Fibroblast of the aortic adventitia (primary cell): ENCODE measurements at regions not wholly inside any gene's neighbourhood (a gene's known extent, or its start where the extent isn't known, plus 50 kb on each side); places are given as distances from the start of the nearest gene placed in this dataset.

ENCODE experiments used
- DNase-seq: peaks from one replicate; pipeline ENCODE4 v3.0.0-alpha.2; 2010; ENCODE audit warnings: low read depth
- H3K4me3 ChIP-seq: 2 replicates; pipeline ENCODE4 v1.5.1; 2011; ENCODE audit warnings: low read depth, mild to moderate bottlenecking, control low read depth, low read length, moderate library complexity
- TF ChIP-seq, protein P1 (sequence below): IDR thresholded peaks from 2 replicates; pipeline ENCODE4 v1.5.1; 2011; ENCODE audit warnings: mild to moderate bottlenecking, low read length, control low read depth, inconsistent platforms; ENCODE audit not compliant: insufficient read depth

DNA sequence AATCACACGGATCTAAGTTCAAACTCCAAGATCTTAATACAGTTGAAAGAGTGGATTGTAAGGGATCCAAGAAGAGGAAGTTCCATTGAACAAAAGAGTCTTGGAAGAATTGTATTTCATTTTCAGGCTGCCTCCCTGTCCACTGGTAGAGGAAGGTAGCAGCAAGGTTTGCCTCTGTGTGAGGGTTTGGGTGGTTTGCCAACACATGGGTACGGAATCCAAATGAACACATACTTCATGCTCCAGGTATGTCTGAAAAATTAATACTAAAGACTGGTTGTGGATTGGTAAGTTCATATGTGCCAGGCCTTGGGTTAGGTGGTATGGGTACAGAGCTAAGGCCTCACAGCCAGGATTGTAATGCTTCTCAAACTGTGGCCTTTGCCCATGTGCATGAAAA is 523.6 kb upstream of the BOD1L1 start:
- TF ChIP-seq, protein P1, sequence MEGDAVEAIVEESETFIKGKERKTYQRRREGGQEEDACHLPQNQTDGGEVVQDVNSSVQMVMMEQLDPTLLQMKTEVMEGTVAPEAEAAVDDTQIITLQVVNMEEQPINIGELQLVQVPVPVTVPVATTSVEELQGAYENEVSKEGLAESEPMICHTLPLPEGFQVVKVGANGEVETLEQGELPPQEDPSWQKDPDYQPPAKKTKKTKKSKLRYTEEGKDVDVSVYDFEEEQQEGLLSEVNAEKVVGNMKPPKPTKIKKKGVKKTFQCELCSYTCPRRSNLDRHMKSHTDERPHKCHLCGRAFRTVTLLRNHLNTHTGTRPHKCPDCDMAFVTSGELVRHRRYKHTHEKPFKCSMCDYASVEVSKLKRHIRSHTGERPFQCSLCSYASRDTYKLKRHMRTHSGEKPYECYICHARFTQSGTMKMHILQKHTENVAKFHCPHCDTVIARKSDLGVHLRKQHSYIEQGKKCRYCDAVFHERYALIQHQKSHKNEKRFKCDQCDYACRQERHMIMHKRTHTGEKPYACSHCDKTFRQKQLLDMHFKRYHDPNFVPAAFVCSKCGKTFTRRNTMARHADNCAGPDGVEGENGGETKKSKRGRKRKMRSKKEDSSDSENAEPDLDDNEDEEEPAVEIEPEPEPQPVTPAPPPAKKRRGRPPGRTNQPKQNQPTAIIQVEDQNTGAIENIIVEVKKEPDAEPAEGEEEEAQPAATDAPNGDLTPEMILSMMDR = no peak
- no peak overlapping the region for H3K4me3 ChIP-seq
- DNase-seq = no peak

DNA sequence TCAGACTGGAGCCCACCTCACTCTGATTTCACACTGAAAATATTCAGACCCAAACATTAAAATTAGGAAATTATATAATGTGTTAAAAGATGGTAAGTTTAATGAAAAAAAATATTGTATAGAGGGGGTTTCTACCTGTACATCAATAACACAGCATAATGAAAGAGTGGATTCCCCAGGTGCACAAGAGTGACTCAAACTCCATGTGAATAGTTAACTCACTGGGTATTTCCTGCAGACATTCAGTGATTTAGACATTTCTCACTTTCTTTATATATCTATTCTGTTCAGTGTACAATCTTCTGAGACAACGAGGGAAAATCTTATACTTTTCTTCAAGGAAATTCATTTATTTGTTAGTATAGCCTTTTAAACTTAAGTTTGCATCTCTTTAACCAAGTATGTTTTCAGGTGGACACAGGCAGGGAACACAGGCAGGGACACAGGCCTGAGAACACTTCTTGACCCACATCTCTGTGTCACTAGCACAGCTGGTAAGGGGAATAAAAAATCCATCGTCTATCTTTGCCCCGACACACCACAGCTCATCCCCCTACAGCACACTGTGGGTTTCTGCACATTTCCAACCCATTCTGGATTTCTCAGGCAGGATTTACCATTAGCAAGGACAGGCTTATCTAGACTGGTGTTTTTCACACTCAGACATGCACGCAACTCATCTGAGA is 525.5 kb upstream of the BOD1L1 start:
- no peak for DNase-seq
- no peak overlapping the region for H3K4me3 ChIP-seq
- TF ChIP-seq, protein P1 = no peak

DNA sequence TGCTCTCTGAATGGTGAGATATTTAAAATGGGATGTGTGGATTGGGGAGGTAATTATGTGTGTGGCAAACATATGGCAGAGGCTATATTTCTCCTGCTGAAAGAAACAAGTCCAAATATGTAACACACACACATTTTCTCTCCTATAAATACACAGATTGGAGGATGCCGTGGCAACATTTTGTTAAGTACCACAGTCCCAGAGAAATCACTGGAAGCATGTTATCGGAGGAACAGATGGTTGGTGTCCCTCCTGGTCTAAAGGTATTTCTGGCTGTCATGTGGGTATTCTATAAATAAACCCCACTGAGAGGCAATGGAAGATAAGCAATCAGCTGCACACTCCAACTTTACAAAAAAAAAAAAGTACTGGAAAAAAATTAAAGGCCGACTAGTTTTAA is 528.3 kb upstream of the BOD1L1 start:
- no peak overlapping the region for H3K4me3 ChIP-seq
- TF ChIP-seq, protein P1 = no peak
- DNase-seq = peak; percentile 12

DNA sequence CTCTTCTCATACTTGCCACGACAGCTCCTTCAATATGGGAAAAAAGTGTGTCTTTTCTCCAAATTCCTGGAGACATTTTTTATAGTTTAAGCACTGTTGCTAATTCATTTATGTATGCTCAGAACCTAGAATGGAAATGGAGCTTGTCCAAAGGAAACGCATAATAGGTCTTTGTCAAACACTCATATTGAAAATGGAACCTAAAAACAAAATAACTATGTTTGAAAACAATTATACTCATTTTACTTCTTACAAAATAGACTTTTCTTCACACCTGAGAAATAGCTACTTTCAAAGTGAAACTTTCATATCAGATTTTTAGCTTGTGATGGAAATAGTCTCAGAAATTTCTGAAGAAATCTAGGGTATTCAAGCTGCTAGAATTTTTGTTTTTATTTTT is 529.7 kb upstream of the BOD1L1 start:
- no peak overlapping the region for H3K4me3 ChIP-seq
- no peak for DNase-seq
- TF ChIP-seq, protein P1 = no peak

DNA sequence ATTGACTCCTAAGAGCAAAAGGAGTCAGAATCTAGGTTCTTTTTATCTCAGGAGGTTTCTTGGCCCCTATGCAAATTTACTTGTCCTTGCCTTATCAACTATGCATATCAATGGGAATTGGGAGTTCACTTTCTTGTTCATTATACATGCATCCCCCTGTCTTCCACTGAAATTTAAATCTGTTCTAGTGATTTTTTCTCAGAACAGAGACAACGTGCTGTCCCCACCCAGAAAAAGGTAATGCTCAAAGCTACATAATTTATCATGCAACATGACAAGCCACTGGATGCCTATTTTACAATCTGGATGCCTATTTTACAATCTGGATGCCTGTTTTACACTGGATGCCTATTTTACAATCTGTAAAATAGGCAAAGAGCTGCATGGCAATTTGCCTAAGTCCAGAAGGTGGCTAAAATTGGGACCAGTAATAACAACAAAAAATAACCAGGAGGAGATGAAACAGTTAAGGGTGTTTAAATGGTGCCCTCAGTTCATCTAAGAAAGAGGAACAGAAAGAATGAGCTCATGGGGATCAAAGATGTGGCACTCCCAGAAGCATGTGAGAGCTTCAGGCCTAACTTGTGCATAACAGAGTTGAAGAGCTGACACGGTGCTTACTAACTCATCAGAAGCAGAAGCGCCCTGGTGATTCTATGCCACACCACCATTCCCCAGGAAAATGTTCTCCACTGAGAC is 537.8 kb upstream of the BOD1L1 start:
- DNase-seq = no peak
- TF ChIP-seq, protein P1 = no peak
- H3K4me3 ChIP-seq = no peak overlapping the region

DNA sequence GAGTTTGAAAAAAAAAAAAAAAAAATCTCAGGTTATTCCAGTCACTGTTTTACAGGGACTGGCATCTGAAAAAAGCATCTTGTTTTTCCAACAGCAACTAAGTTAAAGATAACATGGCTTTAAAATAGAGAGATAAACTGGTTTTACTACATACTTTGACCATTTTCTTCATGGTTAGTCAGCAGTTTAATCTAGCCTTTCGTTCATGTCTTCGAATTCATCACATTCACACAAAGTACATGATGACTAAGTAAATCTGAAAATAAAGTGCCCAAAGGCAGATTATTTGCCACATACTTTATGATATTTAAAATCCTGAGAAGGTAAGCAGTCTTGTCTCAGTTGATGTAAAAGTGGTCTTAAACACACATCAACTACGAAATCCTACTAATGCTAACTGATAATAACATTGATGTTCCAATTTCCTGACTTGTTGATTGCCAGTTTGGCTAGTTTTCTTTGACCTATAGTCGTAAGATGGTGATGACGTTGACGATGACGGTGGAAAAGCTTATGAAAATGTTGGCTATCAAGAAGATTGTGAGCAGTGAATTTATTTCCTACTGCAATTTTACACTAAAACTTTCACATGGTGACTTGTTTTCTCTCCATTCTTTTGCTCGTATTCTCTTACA is 540.5 kb upstream of the BOD1L1 start:
- TF ChIP-seq, protein P1 = no peak
- peak; percentile 59 for DNase-seq
- no peak overlapping the region for H3K4me3 ChIP-seq
